ENCODE measurements at regions not wholly inside any gene's neighbourhood (a gene's known extent, or its start where the extent isn't known, plus 50 kb on each side); places are given as distances from the start of the nearest gene placed in this dataset.

- TF ChIP-seq CEBPB (IDR thresholded peaks at IDR 0.05): no peak
- no peak for TF ChIP-seq RAD21 (IDR thresholded peaks at IDR 0.05; ENCODE audit: low read depth)
- TF ChIP-seq TEAD4 (IDR thresholded peaks at IDR 0.05): no peak
- TF ChIP-seq NFIC (IDR thresholded peaks at IDR 0.05): no peak
- no peak for TF ChIP-seq USF1 (IDR thresholded peaks at IDR 0.05)
- no peak for TF ChIP-seq MAX (IDR thresholded peaks at IDR 0.05)
- TF ChIP-seq CREB1 (IDR thresholded peaks at IDR 0.05; ENCODE audit: low read depth): no peak
Measured at GRCh38 chr17:79491006-79491405, 119.8 kb downstream of the RBFOX3 start.

- no peak for TF ChIP-seq TAF1 (IDR thresholded peaks at IDR 0.05; ENCODE audit: low read depth)
- no peak for TF ChIP-seq REST (IDR thresholded peaks at IDR 0.05; ENCODE audit: low read depth)
- no peak for TF ChIP-seq TEAD4 (IDR thresholded peaks at IDR 0.05)
- no peak for TF ChIP-seq YY1 (IDR thresholded peaks at IDR 0.05; ENCODE audit: low read depth)
- no peak for TF ChIP-seq EP300 (IDR thresholded peaks at IDR 0.05; ENCODE audit: borderline replicate concordance)
- no peak for TF ChIP-seq CREB1 (IDR thresholded peaks at IDR 0.05; ENCODE audit: low read depth)
- no peak for TF ChIP-seq ZBTB7A (IDR thresholded peaks at IDR 0.05; ENCODE audit: low read depth)
- no peak for TF ChIP-seq RAD21 (IDR thresholded peaks at IDR 0.05; ENCODE audit: low read depth)
- TF ChIP-seq USF1 (IDR thresholded peaks at IDR 0.05): no peak
- TF ChIP-seq NFIC (IDR thresholded peaks at IDR 0.05): no peak
- TF ChIP-seq CEBPB (IDR thresholded peaks at IDR 0.05): no peak
- no peak for TF ChIP-seq TCF12 (IDR thresholded peaks at IDR 0.05; ENCODE audit: low read depth)
- no peak for TF ChIP-seq MAX (IDR thresholded peaks at IDR 0.05)
- no peak for TF ChIP-seq EGR1 (IDR thresholded peaks at IDR 0.05)
- no peak for TF ChIP-seq FOXM1 (IDR thresholded peaks at IDR 0.05; ENCODE audit: borderline replicate concordance, low read depth)
Measured at GRCh38 chr17:79490530-79490929, 120.3 kb downstream of the RBFOX3 start.

GRCh38 chr17:79487149-79487548 is 123.7 kb downstream of the RBFOX3 start:
- TF ChIP-seq NFIC (IDR thresholded peaks at IDR 0.05) (no peak), MAX (IDR thresholded peaks at IDR 0.05) (no peak), REST (IDR thresholded peaks at IDR 0.05; ENCODE audit: low read depth) (no peak)

- TF ChIP-seq YY1 (IDR thresholded peaks at IDR 0.05; ENCODE audit: low read depth): no peak
Measured at GRCh38 chr17:79485991-79486390, 124.9 kb downstream of the RBFOX3 start.

- TF ChIP-seq REST (IDR thresholded peaks at IDR 0.05; ENCODE audit: low read depth): no peak
- TF ChIP-seq MAX (IDR thresholded peaks at IDR 0.05): no peak
- TF ChIP-seq FOXM1 (IDR thresholded peaks at IDR 0.05; ENCODE audit: borderline replicate concordance, low read depth): no peak
Measured at GRCh38 chr17:79485419-79485985, 125.3 kb downstream of the RBFOX3 start.
